22Rv1 (cell line): ENCODE measurements at regions not wholly inside any gene's neighbourhood (a gene's known extent, or its start where the extent isn't known, plus 50 kb on each side); places are given as distances from the start of the nearest gene placed in this dataset.

ENCODE experiments used
- CTCF ChIP-seq: fragments of 450-650 bp; IDR thresholded peaks from 2 replicates; pipeline ENCODE4 v1.5.1; 2017; ENCODE audit warnings: mild to moderate bottlenecking
- ZFX ChIP-seq: fragments of 450-650 bp; IDR thresholded peaks from 2 replicates; pipeline ENCODE4 v1.6.1; 2017; ENCODE audit warnings: antibody characterized with exemption, borderline replicate concordance

- no peak for TF ChIP-seq CTCF
- TF ChIP-seq ZFX = no peak
These were observed 119.0 kb downstream of the PMAIP1 start for GRCh38 chr18:60018618-60019462.
